Fibroblast of peridontal ligament (primary cell): ENCODE measurements at regions not wholly inside any gene's neighbourhood (a gene's known extent, or its start where the extent isn't known, plus 50 kb on each side); places are given as distances from the start of the nearest gene placed in this dataset.

Experiments
- DNase-seq: peaks from one replicate; pipeline ENCODE4 v3.0.0-alpha.2; 2010; ENCODE audit errors: extremely low read depth

- no peak for DNase-seq
These were observed 61.3 kb upstream of the TAB3 start for GRCh38 chrX:30950391-30950790.

- no peak for DNase-seq
These were observed 60.5 kb upstream of the TAB3 start for GRCh38 chrX:30949554-30949953.

- DNase-seq: no peak
These were observed 59.6 kb upstream of the TAB3 start for GRCh38 chrX:30948626-30949025.

- DNase-seq: no peak
These were observed 59.0 kb upstream of the TAB3 start for GRCh38 chrX:30948051-30948450.

- DNase-seq: no peak
These were observed 54.9 kb upstream of the TAB3 start for GRCh38 chrX:30943984-30944383.

- DNase-seq: no peak
These were observed 52.8 kb upstream of the TAB3 start for GRCh38 chrX:30941898-30942297.

GRCh38 chrX:30939928-30940327 is 50.9 kb upstream of the TAB3 start:
- DNase-seq: no peak
